WTC11 (cell line): ENCODE measurements at regions not wholly inside any gene's neighbourhood (a gene's known extent, or its start where the extent isn't known, plus 50 kb on each side); places are given as distances from the start of the nearest gene placed in this dataset.

Source experiments
- AFF4 ChIP-seq: sonication (generic); formaldehyde crosslinking; IDR thresholded peaks from 2 replicates; pipeline ENCODE4 v1.8.1; 2023; ENCODE audit warnings: mild to moderate bottlenecking, missing genetic modification reagents, borderline replicate concordance
- FOXJ3 ChIP-seq: sonication (generic); formaldehyde crosslinking; IDR thresholded peaks from 2 replicates; pipeline ENCODE4 v1.9.0; 2021; ENCODE audit warnings: missing genetic modification reagents, mild to moderate bottlenecking, borderline replicate concordance
- ZNF512 ChIP-seq: sonication (generic); formaldehyde crosslinking; IDR thresholded peaks from 2 replicates; pipeline ENCODE4 v1.8.1; 2022; ENCODE audit warnings: missing genetic modification reagents, borderline replicate concordance

- no peak for TF ChIP-seq AFF4 (CRISPR knock-in tag)
- TF ChIP-seq ZNF512 (CRISPR knock-in tag): no peak
- no peak for TF ChIP-seq FOXJ3 (CRISPR knock-in tag)
Observed at GRCh38 chr2:53448086-53448485, 319.5 kb upstream of the CHAC2 start.
